ENCODE measurements at regions not wholly inside any gene's neighbourhood (a gene's known extent, or its start where the extent isn't known, plus 50 kb on each side); places are given as distances from the start of the nearest gene placed in this dataset.

- Histone ChIP-seq H3K27ac (ENCODE audit: low read depth in 1 of 2, low read length in 1 of 2) (no peak overlapping the region), H3K36me3 (ENCODE audit: control insufficient read depth in 2 of 2, insufficient read depth in 2 of 2, low read length in 1 of 2) (no peaks in the 10 kb centered on the region), H3K27me3 (ENCODE audit: control insufficient read depth in 2 of 2, insufficient read depth in 1 of 2, low read length in 1 of 2) (no peaks in the 10 kb centered on the region), H3K9me3 (ENCODE audit: control insufficient read depth in 2 of 2, insufficient read depth in 1 of 2, low read length in 1 of 2) (no peaks in the 10 kb centered on the region), H3K4me1 (ENCODE audit: control insufficient read depth in 2 of 2, insufficient read depth in 2 of 2, low read length in 2 of 2) (no peaks in the 10 kb centered on the region), H3K4me3 (ENCODE audit: low read length in 2 of 2) (no peak overlapping the region)
- no peak for DNase-seq (ENCODE audit: low read depth in 6 of 9, low spot score in 9 of 9)
- 91% methylated on average over 3 of the region's 3 CpGs for WGBS
Observed at GRCh38 chr2:5504756-5505155, 187.4 kb upstream of the SOX11 start.

- no peak overlapping the region for H3K27ac ChIP-seq (ENCODE audit: low read depth in 1 of 2, low read length in 1 of 2)
- WGBS: 84% methylated on average over 10 of the region's 10 CpGs
- DNase-seq (ENCODE audit: low read depth in 6 of 9, low spot score in 9 of 9): no peak
Observed at GRCh38 chr2:5507367-5507766, 184.8 kb upstream of the SOX11 start.

GRCh38 chr2:5509362-5509761, 182.8 kb upstream of the SOX11 start:
- Histone ChIP-seq H3K4me1 (ENCODE audit: control insufficient read depth in 2 of 2, insufficient read depth in 2 of 2, low read length in 2 of 2) (no peaks in the 10 kb centered on the region), H3K27me3 (ENCODE audit: control insufficient read depth in 2 of 2, insufficient read depth in 1 of 2, low read length in 1 of 2) (no peaks in the 10 kb centered on the region), H3K27ac (ENCODE audit: low read depth in 1 of 2, low read length in 1 of 2) (no peak overlapping the region), H3K9me3 (ENCODE audit: control insufficient read depth in 2 of 2, insufficient read depth in 1 of 2, low read length in 1 of 2) (peaks cover 0 to 2% of the 10 kb centered on the region in 2 donors), H3K36me3 (ENCODE audit: control insufficient read depth in 2 of 2, insufficient read depth in 2 of 2, low read length in 1 of 2) (no peaks in the 10 kb centered on the region), H3K4me3 (ENCODE audit: low read length in 2 of 2) (no peak overlapping the region)
- no peak for DNase-seq (ENCODE audit: low read depth in 6 of 9, low spot score in 9 of 9)
- 95% methylated on average over 7 of the region's 7 CpGs for WGBS

More at GRCh38 chr2:5507367-5507766, 184.8 kb upstream of the SOX11 start:
- H3K4me1 ChIP-seq (ENCODE audit: control insufficient read depth in 2 of 2, insufficient read depth in 2 of 2, low read length in 2 of 2): no peaks in the 10 kb centered on the region
- no peak overlapping the region for H3K4me3 ChIP-seq (ENCODE audit: low read length in 2 of 2)
- H3K27me3 ChIP-seq (ENCODE audit: control insufficient read depth in 2 of 2, insufficient read depth in 1 of 2, low read length in 1 of 2): no peaks in the 10 kb centered on the region
- no peaks in the 10 kb centered on the region for H3K36me3 ChIP-seq (ENCODE audit: control insufficient read depth in 2 of 2, insufficient read depth in 2 of 2, low read length in 1 of 2)
- H3K9me3 ChIP-seq (ENCODE audit: control insufficient read depth in 2 of 2, insufficient read depth in 1 of 2, low read length in 1 of 2): peaks cover 0 to 2% of the 10 kb centered on the region in 2 donors

GRCh38 chr2:5510082-5510481, 182.1 kb upstream of the SOX11 start:
- DNase-seq (ENCODE audit: low read depth in 6 of 9, low spot score in 9 of 9): no peak
- Histone ChIP-seq H3K4me3 (ENCODE audit: low read length in 2 of 2) (no peak overlapping the region), H3K9me3 (ENCODE audit: control insufficient read depth in 2 of 2, insufficient read depth in 1 of 2, low read length in 1 of 2) (peaks cover 0 to 2% of the 10 kb centered on the region in 2 donors), H3K27ac (ENCODE audit: low read depth in 1 of 2, low read length in 1 of 2) (no peak overlapping the region), H3K4me1 (ENCODE audit: control insufficient read depth in 2 of 2, insufficient read depth in 2 of 2, low read length in 2 of 2) (no peaks in the 10 kb centered on the region), H3K27me3 (ENCODE audit: control insufficient read depth in 2 of 2, insufficient read depth in 1 of 2, low read length in 1 of 2) (no peaks in the 10 kb centered on the region), H3K36me3 (ENCODE audit: control insufficient read depth in 2 of 2, insufficient read depth in 2 of 2, low read length in 1 of 2) (no peaks in the 10 kb centered on the region)
- WGBS: 96% methylated on average over 4 of the region's 4 CpGs

- H3K4me3 ChIP-seq (ENCODE audit: low read length in 2 of 2): no peak overlapping the region
- no peaks in the 10 kb centered on the region for H3K4me1 ChIP-seq (ENCODE audit: control insufficient read depth in 2 of 2, insufficient read depth in 2 of 2, low read length in 2 of 2)
- no peak for DNase-seq (ENCODE audit: low read depth in 6 of 9, low spot score in 9 of 9)
- H3K27me3 ChIP-seq (ENCODE audit: control insufficient read depth in 2 of 2, insufficient read depth in 1 of 2, low read length in 1 of 2): no peaks in the 10 kb centered on the region
- H3K27ac ChIP-seq (ENCODE audit: low read depth in 1 of 2, low read length in 1 of 2): no peak overlapping the region
- H3K36me3 ChIP-seq (ENCODE audit: control insufficient read depth in 2 of 2, insufficient read depth in 2 of 2, low read length in 1 of 2): no peaks in the 10 kb centered on the region
- peaks cover 0 to 2% of the 10 kb centered on the region in 2 donors for H3K9me3 ChIP-seq (ENCODE audit: control insufficient read depth in 2 of 2, insufficient read depth in 1 of 2, low read length in 1 of 2)
- WGBS: 75% methylated on average over 2 of the region's 2 CpGs
Observed at GRCh38 chr2:5515693-5516092, 176.5 kb upstream of the SOX11 start.

GRCh38 chr2:5519286-5519685, 172.9 kb upstream of the SOX11 start:
- no peak for DNase-seq (ENCODE audit: low read depth in 6 of 9, low spot score in 9 of 9)
- no peak overlapping the region for H3K4me3 ChIP-seq (ENCODE audit: low read length in 2 of 2)
- no peak overlapping the region for H3K27ac ChIP-seq (ENCODE audit: low read depth in 1 of 2, low read length in 1 of 2)
- H3K4me1 ChIP-seq (ENCODE audit: control insufficient read depth in 2 of 2, insufficient read depth in 2 of 2, low read length in 2 of 2): no peaks in the 10 kb centered on the region
- no peaks in the 10 kb centered on the region for H3K27me3 ChIP-seq (ENCODE audit: control insufficient read depth in 2 of 2, insufficient read depth in 1 of 2, low read length in 1 of 2)
- no peaks in the 10 kb centered on the region for H3K9me3 ChIP-seq (ENCODE audit: control insufficient read depth in 2 of 2, insufficient read depth in 1 of 2, low read length in 1 of 2)
- H3K36me3 ChIP-seq (ENCODE audit: control insufficient read depth in 2 of 2, insufficient read depth in 2 of 2, low read length in 1 of 2): no peaks in the 10 kb centered on the region

GRCh38 chr2:5520463-5520972, 171.7 kb upstream of the SOX11 start:
- Histone ChIP-seq H3K9me3 (ENCODE audit: control insufficient read depth in 2 of 2, insufficient read depth in 1 of 2, low read length in 1 of 2) (no peaks in the 10 kb centered on the region), H3K27me3 (ENCODE audit: control insufficient read depth in 2 of 2, insufficient read depth in 1 of 2, low read length in 1 of 2) (no peaks in the 10 kb centered on the region), H3K36me3 (ENCODE audit: control insufficient read depth in 2 of 2, insufficient read depth in 2 of 2, low read length in 1 of 2) (no peaks in the 10 kb centered on the region), H3K27ac (ENCODE audit: low read depth in 1 of 2, low read length in 1 of 2) (no peak overlapping the region), H3K4me3 (ENCODE audit: low read length in 2 of 2) (no peak overlapping the region), H3K4me1 (ENCODE audit: control insufficient read depth in 2 of 2, insufficient read depth in 2 of 2, low read length in 2 of 2) (no peaks in the 10 kb centered on the region)
- 60% methylated on average over 7 of the region's 7 CpGs for WGBS
- DNase-seq (ENCODE audit: low read depth in 6 of 9, low spot score in 9 of 9): no peak

- no peak for DNase-seq (ENCODE audit: low read depth in 6 of 9, low spot score in 9 of 9)
- no peaks in the 10 kb centered on the region for H3K27me3 ChIP-seq (ENCODE audit: control insufficient read depth in 2 of 2, insufficient read depth in 1 of 2, low read length in 1 of 2)
- no peak overlapping the region for H3K27ac ChIP-seq (ENCODE audit: low read depth in 1 of 2, low read length in 1 of 2)
- H3K9me3 ChIP-seq (ENCODE audit: control insufficient read depth in 2 of 2, insufficient read depth in 1 of 2, low read length in 1 of 2): no peaks in the 10 kb centered on the region
- WGBS: 79% methylated on average over 7 of the region's 7 CpGs
- no peaks in the 10 kb centered on the region for H3K36me3 ChIP-seq (ENCODE audit: control insufficient read depth in 2 of 2, insufficient read depth in 2 of 2, low read length in 1 of 2)
- no peak overlapping the region for H3K4me3 ChIP-seq (ENCODE audit: low read length in 2 of 2)
- no peaks in the 10 kb centered on the region for H3K4me1 ChIP-seq (ENCODE audit: control insufficient read depth in 2 of 2, insufficient read depth in 2 of 2, low read length in 2 of 2)
Observed at GRCh38 chr2:5521461-5521860, 170.7 kb upstream of the SOX11 start.

GRCh38 chr2:5524551-5524950, 167.6 kb upstream of the SOX11 start:
- Histone ChIP-seq H3K9me3 (ENCODE audit: control insufficient read depth in 2 of 2, insufficient read depth in 1 of 2, low read length in 1 of 2) (no peaks in the 10 kb centered on the region), H3K27ac (ENCODE audit: low read depth in 1 of 2, low read length in 1 of 2) (no peak overlapping the region), H3K27me3 (ENCODE audit: control insufficient read depth in 2 of 2, insufficient read depth in 1 of 2, low read length in 1 of 2) (no peaks in the 10 kb centered on the region), H3K36me3 (ENCODE audit: control insufficient read depth in 2 of 2, insufficient read depth in 2 of 2, low read length in 1 of 2) (no peaks in the 10 kb centered on the region), H3K4me3 (ENCODE audit: low read length in 2 of 2) (no peak overlapping the region), H3K4me1 (ENCODE audit: control insufficient read depth in 2 of 2, insufficient read depth in 2 of 2, low read length in 2 of 2) (no peaks in the 10 kb centered on the region)
- 96% methylated on average over 1 of the region's 1 CpG for WGBS
- no peak for DNase-seq (ENCODE audit: low read depth in 6 of 9, low spot score in 9 of 9)

GRCh38 chr2:5528706-5529105, 163.5 kb upstream of the SOX11 start:
- Histone ChIP-seq H3K4me3 (ENCODE audit: low read length in 2 of 2) (no peak overlapping the region), H3K4me1 (ENCODE audit: control insufficient read depth in 2 of 2, insufficient read depth in 2 of 2, low read length in 2 of 2) (no peaks in the 10 kb centered on the region), H3K9me3 (ENCODE audit: control insufficient read depth in 2 of 2, insufficient read depth in 1 of 2, low read length in 1 of 2) (no peaks in the 10 kb centered on the region), H3K36me3 (ENCODE audit: control insufficient read depth in 2 of 2, insufficient read depth in 2 of 2, low read length in 1 of 2) (no peaks in the 10 kb centered on the region), H3K27ac (ENCODE audit: low read depth in 1 of 2, low read length in 1 of 2) (no peak overlapping the region), H3K27me3 (ENCODE audit: control insufficient read depth in 2 of 2, insufficient read depth in 1 of 2, low read length in 1 of 2) (no peaks in the 10 kb centered on the region)
- no peak for DNase-seq (ENCODE audit: low read depth in 6 of 9, low spot score in 9 of 9)
- 84% methylated on average over 8 of the region's 8 CpGs for WGBS
